ENCODE measurements at regions not wholly inside any gene's neighbourhood (a gene's known extent, or its start where the extent isn't known, plus 50 kb on each side); places are given as distances from the start of the nearest gene placed in this dataset.

DNA sequence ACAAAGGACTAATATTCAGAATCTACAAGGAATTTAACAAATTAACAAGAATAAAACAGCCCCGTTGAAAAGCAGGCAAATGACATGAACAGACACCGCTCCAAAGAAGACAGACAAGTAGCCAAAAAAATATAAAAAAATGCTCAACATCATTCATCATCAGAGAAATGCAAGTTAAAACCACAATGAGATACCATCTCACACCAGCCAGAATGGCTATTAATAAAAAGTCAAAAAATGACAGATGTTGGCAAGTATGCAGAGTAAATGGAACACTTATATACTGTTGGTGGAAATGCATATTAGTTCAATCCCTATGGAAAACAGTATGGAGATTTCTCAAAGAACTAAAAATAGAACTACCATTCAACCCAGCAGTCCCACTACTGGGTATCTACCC lies 302.7 kb upstream of the RGMB start:
- Mint-ChIP-seq H3K9me3 (no peaks in the 10 kb centered on the region), H3K4me1 (no peaks in the 10 kb centered on the region), H3K36me3 (ENCODE audit: low read depth) (no peaks in the 10 kb centered on the region), H3K27me3 (peaks cover 3% of the 10 kb centered on the region), H3K4me3 (no peak overlapping the region), H3K27ac (no peak overlapping the region)
- DNase-seq (no peak), ATAC-seq (ENCODE audit: low read depth) (no peak)
- TF ChIP-seq CTCF (IDR thresholded peaks at IDR 0.05), result no peak
- ChIA-PET CTCF (no interaction called here), POLR2A (no interaction called here)
- intact Hi-C loops (cut with micrococcal nuclease), result no loop called here

DNA sequence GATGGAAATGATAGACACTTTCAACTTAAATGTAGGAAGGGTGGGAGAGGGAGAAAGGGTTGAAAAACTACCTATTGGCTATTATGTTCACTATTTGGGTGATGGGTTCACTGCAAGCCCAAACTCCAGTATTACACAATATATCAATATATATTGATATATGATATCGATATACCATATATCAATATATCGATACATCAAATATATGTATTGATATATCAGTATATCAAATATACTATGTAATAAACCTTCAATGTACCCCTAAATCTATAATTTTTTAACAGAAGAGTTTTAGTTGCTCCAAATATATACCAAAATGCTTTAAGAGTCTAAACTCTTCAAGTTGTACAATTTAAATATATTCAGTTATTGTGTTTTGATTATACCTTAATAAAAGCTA lies 302.0 kb upstream of the RGMB start:
- POLR2A ChIA-PET, result no interaction called here

GRCh38 chr5:98474216-98474615 lies 299.2 kb upstream of the RGMB start:
- H3K27ac Mint-ChIP-seq, result no peak overlapping the region
- no peaks in the 10 kb centered on the region for H3K9me3 Mint-ChIP-seq
- H3K4me3 Mint-ChIP-seq, result no peak overlapping the region
- intact Hi-C loops (cut with micrococcal nuclease), result no loop called here
- peaks cover 3% of the 10 kb centered on the region for H3K27me3 Mint-ChIP-seq
- ChIA-PET CTCF (interaction anchor here (1.5 kb wide), 1 partner anchor 297 kb away, joined by 3 read pairs; no protein-coding TSS in a partner anchor), POLR2A (no interaction called here)
- H3K4me1 Mint-ChIP-seq, result no peaks in the 10 kb centered on the region
- DNase-seq (no peak), ATAC-seq (ENCODE audit: low read depth) (no peak)
- no peaks in the 10 kb centered on the region for H3K36me3 Mint-ChIP-seq (ENCODE audit: low read depth)
- no peak for TF ChIP-seq CTCF (IDR thresholded peaks at IDR 0.05)

More for the DNA sequence above, 302.0 kb upstream of the RGMB start:
- intact Hi-C loops (cut with micrococcal nuclease), result no loop called here
- Mint-ChIP-seq H3K4me1 (no peaks in the 10 kb centered on the region), H3K36me3 (ENCODE audit: low read depth) (no peaks in the 10 kb centered on the region), H3K4me3 (no peak overlapping the region), H3K27ac (no peak overlapping the region), H3K9me3 (no peaks in the 10 kb centered on the region), H3K27me3 (peaks cover 3% of the 10 kb centered on the region)
- CTCF ChIA-PET, result interaction anchor here (0.6 kb wide), 1 partner anchor 463 kb away, joined by 3 read pairs; no protein-coding TSS in a partner anchor
- no peak for TF ChIP-seq CTCF (IDR thresholded peaks at IDR 0.05)
- DNase-seq (no peak), ATAC-seq (ENCODE audit: low read depth) (no peak)

- Mint-ChIP-seq H3K36me3 (ENCODE audit: low read depth) (no peaks in the 10 kb centered on the region), H3K27me3 (peaks cover 3% of the 10 kb centered on the region), H3K4me3 (no peak overlapping the region), H3K4me1 (no peaks in the 10 kb centered on the region), H3K27ac (no peak overlapping the region), H3K9me3 (no peaks in the 10 kb centered on the region)
- intact Hi-C loops (cut with micrococcal nuclease), result no loop called here
- ChIA-PET CTCF (no interaction called here), POLR2A (no interaction called here)
- ATAC-seq (ENCODE audit: low read depth), result no peak
- no peak for TF ChIP-seq CTCF (IDR thresholded peaks at IDR 0.05)
- no peak for DNase-seq
These were observed 298.7 kb upstream of the RGMB start for GRCh38 chr5:98474782-98475181.

DNA sequence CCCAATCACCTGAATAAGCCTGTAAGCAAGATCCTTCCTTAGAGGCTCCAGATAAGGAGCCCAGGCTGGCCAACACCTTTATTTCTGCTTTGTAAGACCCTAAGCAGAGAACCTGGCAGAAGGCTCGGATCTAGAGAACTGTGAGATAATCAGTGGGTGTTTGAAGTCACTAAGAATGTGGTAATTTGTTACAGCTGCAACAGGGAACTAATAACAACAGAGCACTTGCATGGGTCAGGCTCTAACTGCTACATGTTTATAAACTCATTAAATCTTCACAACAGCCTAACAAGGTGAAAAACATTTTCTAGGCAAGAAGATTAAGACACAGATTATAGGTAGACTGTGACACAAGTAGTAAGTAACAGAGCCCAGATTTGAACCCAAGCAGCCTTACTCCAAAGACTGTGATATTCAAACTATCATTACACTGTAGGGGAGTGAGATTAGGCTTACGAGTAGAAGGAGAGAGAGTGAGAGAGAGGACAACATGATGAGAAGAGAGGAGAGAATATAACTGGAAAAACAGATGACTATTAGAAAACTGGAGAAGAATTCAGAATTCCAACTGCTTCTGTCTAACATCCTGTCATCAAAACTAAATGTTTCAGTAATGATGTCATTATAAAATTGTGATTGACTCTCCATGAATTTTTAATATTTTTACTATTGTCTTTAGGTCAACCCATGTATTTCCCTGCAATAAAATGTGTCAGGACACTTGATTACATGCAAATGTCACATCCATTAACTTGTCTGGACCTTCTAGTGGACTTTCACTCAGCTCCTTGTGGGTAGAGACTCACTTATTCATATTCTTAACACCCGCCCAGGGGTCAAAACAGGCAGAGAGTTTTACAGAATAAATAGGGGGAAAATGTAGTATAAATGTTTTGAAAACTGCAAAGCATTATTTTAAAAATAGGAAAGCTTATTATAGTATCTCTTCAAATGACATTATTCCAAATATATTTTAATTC lies 290.9 kb upstream of the RGMB start:
- Mint-ChIP-seq H3K36me3 (ENCODE audit: low read depth) (no peaks in the 10 kb centered on the region), H3K4me3 (no peak overlapping the region), H3K27ac (no peak overlapping the region), H3K9me3 (no peaks in the 10 kb centered on the region), H3K27me3 (no peaks in the 10 kb centered on the region), H3K4me1 (no peaks in the 10 kb centered on the region)
- ATAC-seq (ENCODE audit: low read depth) (no peak), DNase-seq (no peak)
- intact Hi-C loops (cut with micrococcal nuclease), result no loop called here
- TF ChIP-seq CTCF (IDR thresholded peaks at IDR 0.05), result no peak
- ChIA-PET POLR2A (no interaction called here), CTCF (no interaction called here)

Data from activated B cell treated with CpG ODN at 0.5 μM for 24 hours (primary cell).